Activated T-cell treated with anti-CD3 and anti-CD28 coated beads, Interleukin-2, amount 50 U/mL, for 72 hours (primary cell): ENCODE measurements at regions not wholly inside any gene's neighbourhood (a gene's known extent, or its start where the extent isn't known, plus 50 kb on each side); places are given as distances from the start of the nearest gene placed in this dataset.

ENCODE experiments used
- ATAC-seq, 2 donors: fragments of 150-1000 bp; cut with Tn5 transposase; replicated peaks in 1 of 2; 2 replicates each; pipeline ENCODE4 v1.10.0; 2021; ENCODE audit warnings: moderate library complexity in 2 of 2, mild to moderate bottlenecking in 1 of 2
- DNase-seq, 2 donors: peaks; one replicate each; pipeline ENCODE4 v3.0.0; 2021 to 2022; ENCODE audit warnings: mixed read lengths in 1 of 2
- H3K27ac Mint-ChIP-seq: one replicate; pipeline ENCODE4 v1.8.0; 2022; ENCODE audit warnings: mild to moderate bottlenecking, moderate library complexity, mixed read lengths
- H3K27me3 Mint-ChIP-seq: one replicate; pipeline ENCODE4 v1.8.0; 2022; ENCODE audit warnings: low read depth, mixed read lengths
- H3K36me3 Mint-ChIP-seq, 2 donors: one replicate each; pipeline ENCODE4 v1.8.0; 2022; ENCODE audit warnings: mixed read lengths in 2 of 2, mild to moderate bottlenecking in 1 of 2; ENCODE audit not compliant: insufficient read depth in 2 of 2
- H3K4me1 Mint-ChIP-seq: one replicate; pipeline ENCODE4 v1.8.0; 2022; ENCODE audit warnings: low read depth, mixed read lengths
- H3K4me3 Mint-ChIP-seq, 2 donors: one replicate each; pipeline ENCODE4 v1.8.0; 2022; ENCODE audit warnings: mild to moderate bottlenecking in 2 of 2, mixed read lengths in 2 of 2, moderate library complexity in 2 of 2
- H3K9me3 Mint-ChIP-seq, 2 donors: one replicate each; pipeline ENCODE4 v1.8.0; 2022; ENCODE audit warnings: mixed read lengths in 2 of 2

GRCh38 chr5:25964009-25964372 lies 1074.4 kb downstream of the CDH9 start:
- peaks cover 8 to 14% of the 10 kb centered on the region in 2 donors for H3K9me3 Mint-ChIP-seq
- no peak overlapping the region for H3K27ac Mint-ChIP-seq
- H3K4me3 Mint-ChIP-seq: no peak overlapping the region
- H3K27me3 Mint-ChIP-seq: no peaks in the 10 kb centered on the region
- no peaks in the 10 kb centered on the region for H3K36me3 Mint-ChIP-seq
- DNase-seq: no peak
- H3K4me1 Mint-ChIP-seq: no peaks in the 10 kb centered on the region
- ATAC-seq: no peak

DNA sequence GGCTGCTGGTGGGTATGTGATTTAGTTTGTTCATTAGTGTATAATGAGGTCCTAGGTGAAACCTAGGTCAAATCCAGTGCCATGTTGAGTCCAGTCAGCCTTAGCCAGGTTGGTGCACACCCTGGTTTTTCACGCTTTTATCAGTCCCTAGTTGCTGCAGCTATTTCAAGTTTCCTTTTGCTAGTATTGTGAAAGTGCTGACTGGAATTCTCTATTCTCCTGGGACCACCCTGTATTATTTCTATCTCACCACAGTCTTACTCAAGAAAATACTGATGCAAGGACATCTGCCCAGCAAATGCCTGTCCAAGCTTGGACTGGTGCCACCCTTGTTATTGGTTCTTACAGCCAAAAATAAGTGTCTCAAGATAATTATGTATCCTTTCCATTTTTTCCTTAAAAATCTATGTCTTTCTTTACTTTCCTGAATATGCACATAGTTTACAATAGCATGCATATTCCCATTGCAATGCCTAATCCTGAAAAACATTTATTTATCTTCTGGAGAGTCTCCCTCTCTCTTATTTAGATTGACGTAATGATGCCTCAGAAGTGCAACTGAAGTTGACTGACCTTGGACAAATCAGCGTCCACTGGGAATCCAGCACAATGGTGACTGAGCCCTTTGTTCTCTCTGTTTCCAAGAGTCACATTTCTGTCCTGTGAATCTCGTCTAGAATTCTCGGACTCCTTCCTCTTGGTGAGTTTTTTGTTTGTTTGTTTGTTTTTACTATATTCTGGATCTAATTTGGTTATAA lies 1075.0 kb downstream of the CDH9 start:
- DNase-seq (no peak), ATAC-seq (no peak)
- no peaks in the 10 kb centered on the region for H3K36me3 Mint-ChIP-seq
- no peaks in the 10 kb centered on the region for H3K4me1 Mint-ChIP-seq
- H3K4me3 Mint-ChIP-seq: no peak overlapping the region
- no peak overlapping the region for H3K27ac Mint-ChIP-seq
- no peaks in the 10 kb centered on the region for H3K27me3 Mint-ChIP-seq
- H3K9me3 Mint-ChIP-seq: peaks cover 5 to 12% of the 10 kb centered on the region in 2 donors

DNA sequence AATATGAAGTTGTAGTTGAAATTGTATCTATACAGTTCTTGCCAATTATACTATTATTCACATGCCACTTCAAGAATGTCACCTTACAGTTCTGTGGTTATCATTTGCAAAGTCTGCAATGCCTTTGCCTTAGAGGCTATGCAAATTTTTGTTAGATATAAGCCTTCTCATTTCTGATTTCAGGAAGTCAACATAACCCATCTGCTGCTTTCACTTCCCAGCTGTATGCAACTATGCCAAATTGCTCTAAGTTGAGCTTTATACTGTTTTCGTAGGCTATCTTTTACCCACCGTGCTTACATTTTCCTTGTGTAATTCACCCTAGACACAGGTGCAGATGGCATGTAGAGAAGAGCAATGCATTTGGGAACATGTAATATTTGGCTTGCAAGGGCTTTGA lies 1083.0 kb downstream of the CDH9 start:
- H3K27me3 Mint-ChIP-seq: no peaks in the 10 kb centered on the region
- peaks cover 9 to 10% of the 10 kb centered on the region in 2 donors for H3K9me3 Mint-ChIP-seq
- DNase-seq (no peak), ATAC-seq (no peak)
- H3K27ac Mint-ChIP-seq: no peak overlapping the region
- no peaks in the 10 kb centered on the region for H3K4me1 Mint-ChIP-seq
- no peaks in the 10 kb centered on the region for H3K36me3 Mint-ChIP-seq
- no peak overlapping the region for H3K4me3 Mint-ChIP-seq

DNA sequence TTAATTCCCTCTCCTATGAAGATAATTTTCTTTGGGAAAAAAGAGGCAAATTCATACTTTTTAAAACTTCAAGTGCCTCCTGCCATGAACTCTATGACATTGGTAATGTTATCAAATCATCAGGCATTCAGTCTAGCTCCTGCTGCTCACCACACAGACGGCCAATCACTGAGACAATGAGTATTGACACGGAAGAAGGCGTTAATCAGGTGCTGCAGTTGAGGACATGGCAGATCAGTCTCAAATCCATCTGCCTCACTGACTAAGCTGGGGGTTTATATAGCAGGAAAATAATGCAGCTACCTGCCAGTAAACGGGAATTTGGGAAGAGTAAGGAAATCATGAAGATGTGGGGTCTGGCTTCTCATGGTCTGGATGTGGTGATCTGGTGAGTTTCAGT lies 1087.7 kb downstream of the CDH9 start:
- H3K36me3 Mint-ChIP-seq: no peaks in the 10 kb centered on the region
- no peak overlapping the region for H3K4me3 Mint-ChIP-seq
- ATAC-seq (no peak), DNase-seq (no peak)
- no peak overlapping the region for H3K27ac Mint-ChIP-seq
- H3K27me3 Mint-ChIP-seq: no peaks in the 10 kb centered on the region
- peaks cover 10 to 20% of the 10 kb centered on the region in 2 donors for H3K9me3 Mint-ChIP-seq
- H3K4me1 Mint-ChIP-seq: no peaks in the 10 kb centered on the region

- no peak for ATAC-seq
- H3K27me3 Mint-ChIP-seq: no peaks in the 10 kb centered on the region
- no peak overlapping the region for H3K4me3 Mint-ChIP-seq
- H3K27ac Mint-ChIP-seq: no peak overlapping the region
- H3K36me3 Mint-ChIP-seq: no peaks in the 10 kb centered on the region
- no peaks in the 10 kb centered on the region for H3K4me1 Mint-ChIP-seq
- peaks cover 13 to 23% of the 10 kb centered on the region in 2 donors for H3K9me3 Mint-ChIP-seq
- no peak for DNase-seq
Measured at GRCh38 chr5:25948278-25948677, 1090.1 kb downstream of the CDH9 start.

- ATAC-seq: no peak
- Mint-ChIP-seq H3K4me3 (no peak overlapping the region), H3K27ac (no peak overlapping the region), H3K4me1 (no peaks in the 10 kb centered on the region), H3K9me3 (peaks cover 5 to 16% of the 10 kb centered on the region in 2 donors), H3K27me3 (no peaks in the 10 kb centered on the region), H3K36me3 (no peaks in the 10 kb centered on the region)
- DNase-seq: no peak
Measured at GRCh38 chr5:25944786-25945185, 1093.6 kb downstream of the CDH9 start.

- Mint-ChIP-seq H3K36me3 (peaks cover 2 to 10% of the 10 kb centered on the region in 2 donors), H3K27me3 (no peaks in the 10 kb centered on the region), H3K4me1 (no peaks in the 10 kb centered on the region), H3K9me3 (peaks cover 9 to 10% of the 10 kb centered on the region in 2 donors), H3K4me3 (no peak overlapping the region), H3K27ac (no peak overlapping the region)
- peak; percentile 34 to 50 for ATAC-seq
- DNase-seq: no peak
Measured at GRCh38 chr5:25909163-25909562, 1129.2 kb downstream of the CDH9 start.

DNA sequence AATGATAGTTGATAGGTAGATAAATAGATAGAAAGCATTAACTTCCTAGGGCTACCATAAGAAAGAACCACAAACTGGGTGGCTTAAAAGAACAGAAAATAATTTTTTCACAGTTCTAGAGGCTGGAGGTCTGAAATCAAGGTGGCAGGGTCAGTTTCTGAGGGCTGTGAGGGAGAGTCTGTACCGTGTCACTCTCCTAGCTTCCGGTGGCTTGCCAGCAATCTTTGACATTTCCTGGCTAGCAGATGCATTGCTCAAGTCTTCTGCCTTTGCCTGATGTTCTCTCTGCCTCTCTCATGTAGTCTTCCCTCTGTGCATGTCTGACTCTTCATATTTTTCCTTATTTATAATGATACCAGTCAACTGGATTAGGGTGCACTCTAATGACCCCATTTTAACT lies 1132.7 kb downstream of the CDH9 start:
- Mint-ChIP-seq H3K27ac (no peak overlapping the region), H3K4me1 (no peaks in the 10 kb centered on the region), H3K9me3 (peaks cover 3 to 5% of the 10 kb centered on the region in 2 donors), H3K4me3 (no peak overlapping the region), H3K27me3 (no peaks in the 10 kb centered on the region), H3K36me3 (peaks cover 0 to 10% of the 10 kb centered on the region in 2 donors)
- ATAC-seq (no peak), DNase-seq (no peak)

- no peaks in the 10 kb centered on the region for H3K27me3 Mint-ChIP-seq
- no peak for DNase-seq
- H3K36me3 Mint-ChIP-seq: peaks cover 0 to 5% of the 10 kb centered on the region in 2 donors
- H3K4me3 Mint-ChIP-seq: no peak overlapping the region
- no peaks in the 10 kb centered on the region for H3K4me1 Mint-ChIP-seq
- H3K27ac Mint-ChIP-seq: no peak overlapping the region
- ATAC-seq: no peak
- peaks cover 3 to 12% of the 10 kb centered on the region in 2 donors for H3K9me3 Mint-ChIP-seq
Measured at GRCh38 chr5:25892211-25892610, 1146.2 kb downstream of the CDH9 start.

DNA sequence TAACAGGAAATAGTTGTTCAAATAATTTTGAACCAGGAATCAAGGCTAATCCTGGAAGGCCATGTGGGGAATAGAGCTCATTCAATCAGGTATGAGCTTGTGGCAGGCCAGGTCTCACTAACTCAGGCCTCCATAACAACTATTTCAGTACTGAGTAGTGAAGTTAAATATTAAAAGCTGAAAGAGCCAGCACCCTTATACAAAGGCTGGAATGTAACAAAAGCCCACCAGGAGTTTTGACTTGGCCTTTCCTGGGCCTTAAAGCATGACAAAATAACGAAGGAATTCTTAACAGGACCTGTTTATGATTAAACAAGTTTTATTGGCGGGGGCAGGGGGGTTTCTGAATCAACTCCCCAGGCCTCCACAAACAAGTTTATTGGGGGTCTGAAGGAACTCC lies 1146.7 kb downstream of the CDH9 start:
- DNase-seq (no peak), ATAC-seq (no peak)
- Mint-ChIP-seq H3K4me1 (no peaks in the 10 kb centered on the region), H3K27ac (no peak overlapping the region), H3K36me3 (peaks cover 0 to 5% of the 10 kb centered on the region in 2 donors), H3K9me3 (peaks cover 5 to 15% of the 10 kb centered on the region in 2 donors), H3K27me3 (no peaks in the 10 kb centered on the region), H3K4me3 (no peak overlapping the region)

GRCh38 chr5:25881318-25882036 lies 1156.9 kb downstream of the CDH9 start:
- Mint-ChIP-seq H3K4me1 (no peaks in the 10 kb centered on the region), H3K27me3 (no peaks in the 10 kb centered on the region), H3K36me3 (peaks cover 0 to 1% of the 10 kb centered on the region in 2 donors), H3K9me3 (peaks cover 7 to 8% of the 10 kb centered on the region in 2 donors), H3K27ac (no peak overlapping the region), H3K4me3 (no peak overlapping the region)
- DNase-seq (no peak), ATAC-seq (no peak)

GRCh38 chr5:25863811-25864210 lies 1174.6 kb downstream of the CDH9 start:
- no peaks in the 10 kb centered on the region for H3K27me3 Mint-ChIP-seq
- peaks cover 0 to 7% of the 10 kb centered on the region in 2 donors for H3K36me3 Mint-ChIP-seq
- DNase-seq (no peak), ATAC-seq (no peak)
- H3K4me1 Mint-ChIP-seq: no peaks in the 10 kb centered on the region
- no peak overlapping the region for H3K4me3 Mint-ChIP-seq
- H3K9me3 Mint-ChIP-seq: peaks cover 15 to 20% of the 10 kb centered on the region in 2 donors
- no peak overlapping the region for H3K27ac Mint-ChIP-seq

- Mint-ChIP-seq H3K9me3 (peaks cover 14 to 23% of the 10 kb centered on the region in 2 donors), H3K27ac (no peak overlapping the region), H3K4me1 (no peaks in the 10 kb centered on the region), H3K27me3 (no peaks in the 10 kb centered on the region), H3K4me3 (no peak overlapping the region), H3K36me3 (peaks cover 1 to 5% of the 10 kb centered on the region in 2 donors)
- DNase-seq: no peak
- no peak for ATAC-seq
Measured at GRCh38 chr5:25862276-25862675, 1176.1 kb downstream of the CDH9 start.
